Kidney (tissue), 13 donors: ENCODE measurements at regions not wholly inside any gene's neighbourhood (a gene's known extent, or its start where the extent isn't known, plus 50 kb on each side); places are given as distances from the start of the nearest gene placed in this dataset.

Experiments used
- DNase-seq, 5 donors: peaks; one replicate each; pipeline ENCODE4 v3.0.0-alpha.2; 2013 to 2020
- FAIRE-seq: peaks from 2 replicates; lab custom pipeline; 2012; peaks lifted over from hg19 to GRCh38; lab: Jason Lieb, UNC
- H3K27ac ChIP-seq, 2 donors: one replicate each; pipeline ENCODE4 v1.7.0; 2013; ENCODE audit warnings: low read depth in 2 of 2, low read length in 2 of 2, inconsistent platforms in 1 of 2
- H3K27me3 ChIP-seq: one replicate; pipeline ENCODE4 v1.7.1; 2013; ENCODE audit warnings: low read length, inconsistent platforms; ENCODE audit not compliant: control insufficient read depth, insufficient read depth
- H3K36me3 ChIP-seq, 3 donors: one replicate each; pipeline versions ENCODE4 v1.7.0 to v1.7.1; 2013; ENCODE audit warnings: low read length in 3 of 3, control low read depth in 1 of 3, inconsistent platforms in 1 of 3; ENCODE audit not compliant: insufficient read depth in 3 of 3, control insufficient read depth in 2 of 3
- H3K4me1 ChIP-seq, 3 donors: one replicate each; pipeline versions ENCODE4 v1.7.0 to v1.7.1; 2013; ENCODE audit warnings: low read length in 3 of 3, inconsistent platforms in 1 of 3, low read depth in 1 of 3; ENCODE audit not compliant: control insufficient read depth in 2 of 3, insufficient read depth in 2 of 3
- H3K4me3 ChIP-seq, 3 donors: one replicate each; pipeline versions ENCODE4 v1.7.0 to v1.8.1; 2013; ENCODE audit warnings: low read length in 3 of 3, control low read depth in 1 of 3, inconsistent platforms in 1 of 3
- H3K9ac ChIP-seq, 3 donors: one replicate each; pipeline versions ENCODE4 v1.7.0 to v1.7.1; 2013; ENCODE audit warnings: low read length in 3 of 3, control low read depth in 1 of 3, inconsistent platforms in 1 of 3
- H3K9me3 ChIP-seq, 3 donors: one replicate each; pipeline versions ENCODE4 v1.7.0 to v1.7.1; 2013; ENCODE audit warnings: low read length in 3 of 3, control low read depth in 1 of 3, inconsistent platforms in 1 of 3; ENCODE audit not compliant: control insufficient read depth in 2 of 3, insufficient read depth in 1 of 3
- CTCF ChIP-seq: IDR thresholded peaks from 3 replicates; pipeline ENCODE4 v1.5.1; 2012; ENCODE audit warnings: mild to moderate bottlenecking, moderate library complexity, borderline replicate concordance; ENCODE audit not compliant: insufficient read depth; ENCODE audit errors: extremely low read depth
- intact Hi-C: fragments of 100-400 bp; cut with DNase I; formaldehyde crosslinking; loops from one replicate; pipeline ENCODE4 v1.11.1; 2022
- donor health status: control.
- donor health status: control.
- donor health status: control.
- donor health status: control.
- donor health status: control.
- donor health status: DM: yes; HTN: yes; CAD: no.
- donor health status: Normal renal cell carcinoma (clear cell type).

DNA sequence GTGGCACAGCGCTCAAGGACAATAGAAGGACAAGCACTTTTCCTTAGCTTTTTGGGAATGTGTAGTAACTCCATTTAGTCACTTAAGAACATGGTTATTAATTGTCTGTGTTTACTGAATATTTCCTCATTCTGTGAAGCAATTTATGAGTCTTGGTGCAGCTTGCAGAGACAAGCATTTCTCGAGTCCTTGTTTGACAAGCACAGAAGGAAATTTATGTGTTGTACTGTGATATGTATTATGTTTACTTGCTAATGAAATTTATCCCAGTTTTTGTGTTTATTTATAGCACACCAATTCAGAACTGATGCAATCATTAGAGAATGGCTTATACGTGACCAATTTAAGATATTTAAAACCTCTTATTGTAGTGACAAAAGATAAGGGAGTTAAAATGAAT, 168.6 kb downstream of the PRELID2 start:
- H3K27me3 ChIP-seq, result no peaks in the 10 kb centered on the region
- no peaks in the 10 kb centered on the region for H3K36me3 ChIP-seq
- H3K4me1 ChIP-seq, result no peaks in the 10 kb centered on the region
- no peak overlapping the region for H3K4me3 ChIP-seq
- no peak for TF ChIP-seq CTCF
- DNase-seq (no peak), FAIRE-seq (no peak)
- no peak overlapping the region for H3K9ac ChIP-seq
- no peak overlapping the region for H3K27ac ChIP-seq
- intact Hi-C loops, result no loop called here
- H3K9me3 ChIP-seq, result no peaks in the 10 kb centered on the region

GRCh38 chr5:145661737-145662485, 173.2 kb downstream of the PRELID2 start:
- no peak overlapping the region for H3K4me3 ChIP-seq
- H3K27me3 ChIP-seq, result no peaks in the 10 kb centered on the region
- no peak overlapping the region for H3K9ac ChIP-seq
- DNase-seq, result no peak
- no peak overlapping the region for H3K27ac ChIP-seq
- no peaks in the 10 kb centered on the region for H3K4me1 ChIP-seq
- no peaks in the 10 kb centered on the region for H3K36me3 ChIP-seq
- FAIRE-seq, result no peak
- TF ChIP-seq CTCF, result no peak
- intact Hi-C loops, result no loop called here
- no peaks in the 10 kb centered on the region for H3K9me3 ChIP-seq

DNA sequence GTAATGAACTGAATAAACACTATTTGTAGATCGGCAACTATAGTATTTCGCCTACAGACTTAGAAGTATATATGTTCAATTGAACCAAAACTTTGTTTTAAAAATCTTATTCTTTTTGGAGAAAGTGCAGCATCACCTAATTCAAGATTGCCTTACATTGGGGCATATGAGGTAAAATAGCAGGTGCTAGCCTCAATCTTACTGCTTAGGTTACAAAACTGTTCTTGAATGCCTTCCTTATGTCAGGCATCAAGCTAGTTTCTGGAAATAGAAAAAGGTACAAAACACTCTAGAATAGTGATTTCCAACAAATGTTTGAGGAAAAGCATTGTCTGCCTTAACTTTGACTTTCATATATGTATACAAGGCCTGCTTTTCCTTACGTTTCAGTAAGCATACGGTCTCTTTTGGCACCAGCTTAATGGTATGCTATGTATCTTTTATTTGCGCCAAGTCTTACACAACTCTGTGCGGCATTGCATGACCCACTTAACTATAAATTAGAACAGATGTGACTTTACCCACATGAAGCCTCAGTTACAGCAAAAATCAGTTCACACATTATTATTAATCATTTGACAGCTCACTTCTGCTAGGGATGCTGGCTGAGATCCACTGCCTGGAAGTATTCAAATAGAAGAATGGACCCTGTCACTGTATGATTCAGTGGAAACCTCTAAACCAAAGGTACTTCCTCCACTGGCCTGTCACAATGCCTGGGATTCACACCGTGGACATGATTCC, 174.1 kb downstream of the PRELID2 start:
- intact Hi-C loops, result no loop called here
- Histone ChIP-seq H3K27ac (no peak overlapping the region), H3K36me3 (no peaks in the 10 kb centered on the region), H3K9me3 (no peaks in the 10 kb centered on the region), H3K4me1 (no peaks in the 10 kb centered on the region), H3K27me3 (no peaks in the 10 kb centered on the region), H3K9ac (no peak overlapping the region), H3K4me3 (no peak overlapping the region)
- TF ChIP-seq CTCF, result no peak
- no peak for DNase-seq
- FAIRE-seq, result no peak
